Neural progenitor cell (in vitro differentiated cells): ENCODE measurements at regions not wholly inside any gene's neighbourhood (a gene's known extent, or its start where the extent isn't known, plus 50 kb on each side); places are given as distances from the start of the nearest gene placed in this dataset.

Experiments
- CTCF ChIP-seq: fragments of 200-600 bp; sonication (generic); IDR thresholded peaks from 2 replicates; pipeline ENCODE4 v1.5.1; 2017; ENCODE audit warnings: antibody characterized with exemption, mild to moderate bottlenecking
- EZH2 ChIP-seq: fragments of 200-600 bp; sonication (generic); IDR thresholded peaks from 2 replicates; pipeline ENCODE4 v1.6.1; 2017; ENCODE audit warnings: antibody characterized with exemption, mild to moderate bottlenecking, moderate library complexity

- TF ChIP-seq CTCF (no peak), EZH2 (no peak)
These were observed 310.3 kb upstream of the RBMS1 start for GRCh38 chr2:160803881-160804280.
